HG02642 (cell line): ENCODE measurements at regions not wholly inside any gene's neighbourhood (a gene's known extent, or its start where the extent isn't known, plus 50 kb on each side); places are given as distances from the start of the nearest gene placed in this dataset.

Source experiments
- ATAC-seq: cut with Tn5 transposase; IDR thresholded peaks from one replicate; pipeline ENCODE4 v1.9.1; 2021; ENCODE audit warnings: mild to moderate bottlenecking; ENCODE audit not compliant: unreplicated experiment, poor library complexity

DNA sequence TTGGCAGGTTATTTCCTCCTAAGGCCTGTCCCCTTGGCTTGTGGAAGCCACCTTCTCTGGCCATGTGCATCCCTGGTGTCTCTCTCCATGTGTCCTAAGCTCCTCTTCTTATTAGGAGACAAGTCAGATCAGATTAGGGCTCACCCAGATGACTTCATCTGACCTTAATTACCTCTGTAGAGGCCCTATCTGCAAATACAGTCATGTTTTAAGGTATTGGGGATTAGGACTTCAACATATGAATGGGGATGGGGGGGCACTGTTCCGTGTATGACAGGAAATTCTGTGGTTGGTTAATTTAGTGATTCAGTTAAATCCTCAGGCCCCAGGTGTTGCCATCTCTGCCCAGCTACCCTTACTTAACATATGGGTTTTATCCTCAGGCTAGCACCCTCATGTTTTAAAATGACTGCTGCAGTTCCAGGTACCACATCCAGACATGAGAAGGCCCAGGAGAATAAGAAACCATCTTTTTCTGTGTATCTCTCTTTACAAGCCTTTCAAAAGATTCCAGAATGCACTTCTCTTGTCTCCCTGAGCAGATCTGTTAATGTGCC lies 51.9 kb upstream of the RAI14 start:
- ATAC-seq, result no peak

- ATAC-seq, result no peak
Observed at GRCh38 chr5:34606101-34606500, 50.0 kb upstream of the RAI14 start.
